ENCODE measurements at regions not wholly inside any gene's neighbourhood (a gene's known extent, or its start where the extent isn't known, plus 50 kb on each side); places are given as distances from the start of the nearest gene placed in this dataset.

GRCh38 chr3:152968388-152969024 lies 133.6 kb downstream of the P2RY1 start:
- no peak for TF ChIP-seq ZC3H10 (CRISPR knock-in tag; IDR thresholded peaks at IDR 0.05)
- TF ChIP-seq ZFP30 (CRISPR knock-in tag; IDR thresholded peaks at IDR 0.05): no peak
- TF ChIP-seq ZFP3 (CRISPR knock-in tag; IDR thresholded peaks at IDR 0.05): no peak
- TF ChIP-seq ISL1 (CRISPR knock-in tag; IDR thresholded peaks at IDR 0.05): no peak
- TF ChIP-seq, protein P1, sequence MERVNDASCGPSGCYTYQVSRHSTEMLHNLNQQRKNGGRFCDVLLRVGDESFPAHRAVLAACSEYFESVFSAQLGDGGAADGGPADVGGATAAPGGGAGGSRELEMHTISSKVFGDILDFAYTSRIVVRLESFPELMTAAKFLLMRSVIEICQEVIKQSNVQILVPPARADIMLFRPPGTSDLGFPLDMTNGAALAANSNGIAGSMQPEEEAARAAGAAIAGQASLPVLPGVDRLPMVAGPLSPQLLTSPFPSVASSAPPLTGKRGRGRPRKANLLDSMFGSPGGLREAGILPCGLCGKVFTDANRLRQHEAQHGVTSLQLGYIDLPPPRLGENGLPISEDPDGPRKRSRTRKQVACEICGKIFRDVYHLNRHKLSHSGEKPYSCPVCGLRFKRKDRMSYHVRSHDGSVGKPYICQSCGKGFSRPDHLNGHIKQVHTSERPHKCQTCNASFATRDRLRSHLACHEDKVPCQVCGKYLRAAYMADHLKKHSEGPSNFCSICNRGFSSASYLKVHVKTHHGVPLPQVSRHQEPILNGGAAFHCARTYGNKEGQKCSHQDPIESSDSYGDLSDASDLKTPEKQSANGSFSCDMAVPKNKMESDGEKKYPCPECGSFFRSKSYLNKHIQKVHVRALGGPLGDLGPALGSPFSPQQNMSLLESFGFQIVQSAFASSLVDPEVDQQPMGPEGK (CRISPR knock-in tag; IDR thresholded peaks at IDR 0.05; ENCODE audit: borderline replicate concordance): no peak
- TF ChIP-seq GLIS3 (CRISPR knock-in tag; IDR thresholded peaks at IDR 0.05): no peak
- no peak for TF ChIP-seq CREB5 (CRISPR knock-in tag; IDR thresholded peaks at IDR 0.05; ENCODE audit: low read depth)
- TF ChIP-seq TCF4 (CRISPR knock-in tag; IDR thresholded peaks at IDR 0.05; ENCODE audit: borderline replicate concordance): no peak
- TF ChIP-seq ZNF70 (CRISPR knock-in tag; IDR thresholded peaks at IDR 0.05): no peak
- TF ChIP-seq CSDC2 (CRISPR knock-in tag; IDR thresholded peaks at IDR 0.05): no peak
- TF ChIP-seq PPARA (CRISPR knock-in tag; IDR thresholded peaks at IDR 0.05; ENCODE audit: borderline replicate concordance): no peak
